Uterus (tissue), 2 donors: ENCODE measurements at regions not wholly inside any gene's neighbourhood (a gene's known extent, or its start where the extent isn't known, plus 50 kb on each side); places are given as distances from the start of the nearest gene placed in this dataset.

Source experiments
- CTCF ChIP-seq, 4 experiments: fragments of 200-600 bp in 2 of 4; fragments of 450-650 bp in 2 of 4; sonication (generic) in 2 of 4; IDR thresholded peaks; one replicate each; pipeline ENCODE4 v1.5.1; 2016 to 2019; ENCODE audit warnings: antibody characterized with exemption in 4 of 4, mild to moderate bottlenecking in 2 of 4, moderate library complexity in 1 of 4
- POLR2A ChIP-seq, 2 donors: fragments of 450-650 bp; IDR thresholded peaks; one replicate each; pipeline ENCODE4 v1.6.1; 2016; ENCODE audit warnings: antibody characterized with exemption in 2 of 2, mild to moderate bottlenecking in 1 of 2, moderate library complexity in 1 of 2

- TF ChIP-seq CTCF (IDR thresholded peaks at IDR 0.05) (peak in 2 of 4 experiments; percentile 12 to 22), POLR2A (IDR thresholded peaks at IDR 0.05) (no peak)
Observed at GRCh38 chrX:15930585-15930984, 76.0 kb upstream of the AP1S2 start.
